ENCODE measurements at regions not wholly inside any gene's neighbourhood (a gene's known extent, or its start where the extent isn't known, plus 50 kb on each side); places are given as distances from the start of the nearest gene placed in this dataset.

DNA sequence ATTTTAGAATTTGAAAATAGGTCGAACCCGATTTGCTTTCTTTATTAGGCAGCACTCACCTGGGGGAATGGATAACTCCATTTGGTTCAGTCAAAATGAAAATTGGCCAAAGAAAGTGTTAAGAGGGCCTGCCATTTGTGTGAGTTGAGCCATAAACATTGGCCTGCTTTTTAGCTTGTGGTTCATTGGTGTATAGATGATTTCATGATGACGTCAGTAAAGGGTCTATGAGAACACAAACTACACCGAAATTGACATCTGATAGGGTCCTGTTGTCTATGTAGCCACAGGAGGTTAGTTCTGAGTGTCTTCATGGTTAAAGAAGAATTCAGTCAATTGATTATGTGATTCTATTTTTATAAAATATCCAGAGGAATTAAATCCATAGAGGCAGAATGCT lies 1001.5 kb upstream of the EEF2KMT start:
- TF ChIP-seq FOXP2 (optimal IDR thresholded peaks at IDR 0.05; ENCODE audit: borderline replicate concordance, extremely low read depth, extremely low read length, insufficient read depth) (no peak), SIN3A (IDR thresholded peaks at IDR 0.05; ENCODE audit: borderline replicate concordance, insufficient read depth, low read length) (no peak), TAF1 (IDR thresholded peaks at IDR 0.05; ENCODE audit: borderline replicate concordance, insufficient read depth, low read length) (no peak), POLR2AphosphoS5 (IDR thresholded peaks at IDR 0.05; ENCODE audit: low read depth, low read length) (no peak)
- TF ChIP-seq, protein P1, sequence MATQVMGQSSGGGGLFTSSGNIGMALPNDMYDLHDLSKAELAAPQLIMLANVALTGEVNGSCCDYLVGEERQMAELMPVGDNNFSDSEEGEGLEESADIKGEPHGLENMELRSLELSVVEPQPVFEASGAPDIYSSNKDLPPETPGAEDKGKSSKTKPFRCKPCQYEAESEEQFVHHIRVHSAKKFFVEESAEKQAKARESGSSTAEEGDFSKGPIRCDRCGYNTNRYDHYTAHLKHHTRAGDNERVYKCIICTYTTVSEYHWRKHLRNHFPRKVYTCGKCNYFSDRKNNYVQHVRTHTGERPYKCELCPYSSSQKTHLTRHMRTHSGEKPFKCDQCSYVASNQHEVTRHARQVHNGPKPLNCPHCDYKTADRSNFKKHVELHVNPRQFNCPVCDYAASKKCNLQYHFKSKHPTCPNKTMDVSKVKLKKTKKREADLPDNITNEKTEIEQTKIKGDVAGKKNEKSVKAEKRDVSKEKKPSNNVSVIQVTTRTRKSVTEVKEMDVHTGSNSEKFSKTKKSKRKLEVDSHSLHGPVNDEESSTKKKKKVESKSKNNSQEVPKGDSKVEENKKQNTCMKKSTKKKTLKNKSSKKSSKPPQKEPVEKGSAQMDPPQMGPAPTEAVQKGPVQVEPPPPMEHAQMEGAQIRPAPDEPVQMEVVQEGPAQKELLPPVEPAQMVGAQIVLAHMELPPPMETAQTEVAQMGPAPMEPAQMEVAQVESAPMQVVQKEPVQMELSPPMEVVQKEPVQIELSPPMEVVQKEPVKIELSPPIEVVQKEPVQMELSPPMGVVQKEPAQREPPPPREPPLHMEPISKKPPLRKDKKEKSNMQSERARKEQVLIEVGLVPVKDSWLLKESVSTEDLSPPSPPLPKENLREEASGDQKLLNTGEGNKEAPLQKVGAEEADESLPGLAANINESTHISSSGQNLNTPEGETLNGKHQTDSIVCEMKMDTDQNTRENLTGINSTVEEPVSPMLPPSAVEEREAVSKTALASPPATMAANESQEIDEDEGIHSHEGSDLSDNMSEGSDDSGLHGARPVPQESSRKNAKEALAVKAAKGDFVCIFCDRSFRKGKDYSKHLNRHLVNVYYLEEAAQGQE (IDR thresholded peaks at IDR 0.05; ENCODE audit: insufficient read depth in 1 of 2, low read depth in 2 of 2, low read length in 2 of 2), result no peak

DNA sequence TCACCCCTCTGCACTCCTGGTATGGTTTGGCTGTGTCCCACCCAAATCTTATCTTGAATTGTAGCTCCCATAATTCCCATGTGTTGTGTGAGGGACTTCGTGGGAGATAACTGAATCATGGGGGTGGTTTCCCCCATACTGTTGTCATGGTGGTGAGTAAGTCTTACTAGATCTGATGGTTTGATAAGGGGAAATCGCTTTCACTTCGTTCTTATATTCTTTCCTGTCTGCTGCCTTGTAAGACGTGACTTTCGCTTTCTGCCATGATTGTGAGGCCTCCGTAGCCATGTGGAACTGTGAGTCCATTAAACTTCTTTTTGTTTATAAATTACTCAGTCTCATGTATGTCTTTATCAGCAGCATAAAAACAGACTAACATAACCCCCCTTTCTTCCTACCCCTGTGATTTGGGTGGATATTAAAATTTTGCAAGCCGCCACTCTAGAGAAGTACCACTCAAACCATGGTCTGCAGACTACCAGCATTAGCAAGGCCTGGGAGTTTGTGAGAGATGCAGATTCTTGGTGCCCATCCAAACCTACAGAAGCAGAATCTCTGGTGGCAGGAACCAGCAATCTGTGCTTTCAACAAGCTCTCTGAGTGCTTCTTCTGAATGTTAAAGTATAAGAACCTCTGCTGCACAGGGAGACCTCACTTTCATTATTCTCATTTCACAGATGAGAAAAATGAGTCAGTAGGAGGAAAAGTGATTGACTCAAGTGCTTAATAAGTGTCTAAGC lies 999.5 kb upstream of the EEF2KMT start:
- TF ChIP-seq POLR2AphosphoS5 (IDR thresholded peaks at IDR 0.05; ENCODE audit: low read depth, low read length), result no peak

DNA sequence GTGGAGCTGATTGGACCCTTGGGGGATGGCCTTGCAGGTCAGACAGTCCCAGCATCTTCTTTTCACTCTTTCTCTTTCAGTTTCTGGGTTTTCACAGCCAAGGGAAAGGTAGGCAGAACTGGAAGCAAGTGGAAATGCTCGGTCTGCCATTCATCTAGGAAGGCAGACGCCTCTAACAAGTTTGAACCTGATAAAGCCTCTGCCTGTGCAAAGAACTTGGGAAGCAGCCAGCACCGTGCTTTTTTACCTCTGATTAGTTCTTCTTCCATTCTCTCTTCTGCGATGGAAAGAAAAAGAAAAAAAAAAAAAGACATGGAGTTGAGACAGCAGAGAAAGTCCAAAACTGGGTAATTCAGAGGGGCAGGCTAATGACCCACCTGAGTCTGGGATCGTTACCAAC lies 997.8 kb upstream of the EEF2KMT start:
- TF ChIP-seq SIN3A (IDR thresholded peaks at IDR 0.05; ENCODE audit: borderline replicate concordance, insufficient read depth, low read length) (no peak), FOXP2 (optimal IDR thresholded peaks at IDR 0.05; ENCODE audit: borderline replicate concordance, extremely low read depth, extremely low read length, insufficient read depth) (no peak), TAF1 (IDR thresholded peaks at IDR 0.05; ENCODE audit: borderline replicate concordance, insufficient read depth, low read length) (no peak), POLR2AphosphoS5 (IDR thresholded peaks at IDR 0.05; ENCODE audit: low read depth, low read length) (no peak)
- TF ChIP-seq, protein P1 (IDR thresholded peaks at IDR 0.05; ENCODE audit: insufficient read depth in 1 of 2, low read depth in 2 of 2, low read length in 2 of 2), result no peak

DNA sequence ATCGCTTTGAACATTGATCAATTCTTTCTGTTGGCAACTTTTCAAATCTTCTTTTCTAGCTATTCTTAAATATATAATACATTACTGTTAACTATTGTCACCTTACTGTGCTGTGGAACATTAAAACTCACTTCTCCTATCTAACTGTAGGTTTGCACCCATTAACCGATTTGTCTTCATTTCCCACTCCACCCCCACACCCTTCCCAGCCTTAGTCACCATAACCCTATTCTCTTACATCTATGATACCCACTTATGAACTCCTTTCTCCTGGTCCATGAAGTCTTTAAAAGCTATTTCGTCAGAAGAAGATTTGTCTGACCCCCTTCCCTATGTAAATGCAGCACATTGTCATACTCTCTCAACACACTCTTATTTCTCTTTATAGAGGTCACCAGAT lies 993.4 kb upstream of the EEF2KMT start:
- TF ChIP-seq SIN3A (IDR thresholded peaks at IDR 0.05; ENCODE audit: borderline replicate concordance, insufficient read depth, low read length) (no peak), TAF1 (IDR thresholded peaks at IDR 0.05; ENCODE audit: borderline replicate concordance, insufficient read depth, low read length) (no peak), FOXP2 (optimal IDR thresholded peaks at IDR 0.05; ENCODE audit: borderline replicate concordance, extremely low read depth, extremely low read length, insufficient read depth) (no peak), POLR2AphosphoS5 (IDR thresholded peaks at IDR 0.05; ENCODE audit: low read depth, low read length) (no peak)
- TF ChIP-seq, protein P1 (IDR thresholded peaks at IDR 0.05; ENCODE audit: insufficient read depth in 1 of 2, low read depth in 2 of 2, low read length in 2 of 2), result no peak

DNA sequence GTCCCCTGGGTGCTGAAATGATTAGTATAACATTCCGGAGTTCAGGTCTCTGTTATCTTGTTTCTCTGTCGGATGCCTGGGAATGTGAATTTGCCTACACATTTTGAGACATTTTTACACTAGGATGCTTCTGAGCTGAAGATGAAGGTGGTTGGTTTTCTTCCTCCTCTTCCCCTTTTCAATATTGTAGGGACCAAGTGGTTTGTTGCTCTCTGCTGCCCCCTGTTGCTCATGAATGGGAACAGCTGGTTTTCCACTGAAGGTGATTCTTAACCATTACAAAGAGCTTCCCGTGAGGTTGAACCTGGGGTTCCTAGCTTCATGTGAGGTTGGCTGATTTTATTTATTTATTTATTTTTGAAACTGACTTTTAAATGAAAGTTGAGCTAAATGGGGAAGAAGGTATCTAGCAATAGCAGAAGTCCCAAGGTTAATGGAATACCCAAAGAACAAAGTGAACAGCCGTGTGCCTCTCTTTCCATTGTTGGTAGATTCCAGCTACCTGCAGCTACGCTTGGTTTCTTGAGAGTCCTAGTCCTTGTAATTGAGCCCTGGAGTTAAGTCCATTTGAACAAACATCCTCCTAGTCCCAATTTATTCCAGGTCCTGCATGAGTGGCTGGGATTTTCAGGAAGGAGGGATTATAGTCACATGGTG lies 983.9 kb upstream of the EEF2KMT start:
- TF ChIP-seq TAF1 (IDR thresholded peaks at IDR 0.05; ENCODE audit: borderline replicate concordance, insufficient read depth, low read length) (no peak), SIN3A (IDR thresholded peaks at IDR 0.05; ENCODE audit: borderline replicate concordance, insufficient read depth, low read length) (no peak), FOXP2 (optimal IDR thresholded peaks at IDR 0.05; ENCODE audit: borderline replicate concordance, extremely low read depth, extremely low read length, insufficient read depth) (no peak), POLR2AphosphoS5 (IDR thresholded peaks at IDR 0.05; ENCODE audit: low read depth, low read length) (no peak)
- TF ChIP-seq, protein P1 (IDR thresholded peaks at IDR 0.05; ENCODE audit: insufficient read depth in 1 of 2, low read depth in 2 of 2, low read length in 2 of 2), result no peak
